ENCODE measurements at regions not wholly inside any gene's neighbourhood (a gene's known extent, or its start where the extent isn't known, plus 50 kb on each side); places are given as distances from the start of the nearest gene placed in this dataset.

DNA sequence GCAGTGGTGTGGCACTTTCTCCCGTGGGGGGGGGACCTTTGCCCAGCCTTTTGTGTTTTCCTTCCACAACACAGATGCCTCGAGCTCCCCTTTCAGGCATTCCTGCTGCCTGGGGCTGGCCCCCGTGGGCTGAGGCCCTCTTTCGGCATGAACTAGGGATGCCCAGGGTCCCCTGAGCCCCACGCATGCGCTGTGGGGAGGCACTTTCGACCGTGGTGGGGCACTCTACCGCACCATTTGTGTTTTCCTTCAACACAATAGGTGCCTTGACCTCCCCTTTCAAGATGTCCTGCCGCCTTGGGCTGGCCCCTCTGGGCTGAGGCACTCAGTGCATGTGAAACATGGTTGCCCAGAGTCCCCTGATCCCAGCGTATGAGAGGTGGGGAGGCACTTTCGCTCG lies 363.7 kb downstream of the ALG10 start:
- no peak for DNase-seq (ENCODE audit: low spot score)
- no peak for ATAC-seq
- Histone ChIP-seq H3K9me3 (ENCODE audit: low read length) (no peaks in the 10 kb centered on the region), H3K4me3 (replicated peaks in 1 of 3; ENCODE audit: insufficient read depth in 1 of 3, low read depth in 2 of 3, low read length in 3 of 3) (no peak overlapping the region), H3K36me3 (replicated peaks in 1 of 2; ENCODE audit: control insufficient read depth in 1 of 2, insufficient read depth in 2 of 2, low read length in 2 of 2) (no peaks in the 10 kb centered on the region), H3K4me2 (ENCODE audit: low read depth, low read length) (no peak overlapping the region), H2AFZ (ENCODE audit: low read length) (no peak overlapping the region), H4K20me1 (ENCODE audit: insufficient read depth, low read length) (no peaks in the 10 kb centered on the region), H3K4me1 (ENCODE audit: insufficient read depth, low read length) (no peaks in the 10 kb centered on the region), H3K27ac (ENCODE audit: extremely low read length, insufficient read depth, low read length) (no peak overlapping the region), H3K79me2 (ENCODE audit: insufficient read depth, low read length) (no peaks in the 10 kb centered on the region), H3K9ac (ENCODE audit: insufficient read depth, low read depth, low read length) (no peak overlapping the region), H3K27me3 (ENCODE audit: control insufficient read depth in 1 of 2, insufficient read depth in 2 of 2, low read length in 2 of 2) (peaks cover 4 to 16% of the 10 kb centered on the region in 2 experiments; a peak in 3 of 5 replicates)
- no CpG with 5 or more reads among the region's 13 CpGs for WGBS (ENCODE audit: low lambda C conversion rate)
- FAIRE-seq = no peak
- BruUV-seq (replicated peaks) = no TSS peak
- in situ Hi-C loops (cut with HindIII; ENCODE audit: extremely low pct_ligation_motif_present, low pct_unique_long_range_greater_than_20kb) = no loop called here
- ChIA-PET POLR2A (no interaction called here), CTCF (ENCODE audit: low intra/inter-chr PET ratio, low total read pairs) (no interaction called here)
- TF ChIP-seq ISL2 (CRISPR knock-in tag; IDR thresholded peaks at IDR 0.05) = no peak
- intact Hi-C loops (cut with micrococcal nuclease; ENCODE audit: unreplicated experiment) = no loop called here

DNA sequence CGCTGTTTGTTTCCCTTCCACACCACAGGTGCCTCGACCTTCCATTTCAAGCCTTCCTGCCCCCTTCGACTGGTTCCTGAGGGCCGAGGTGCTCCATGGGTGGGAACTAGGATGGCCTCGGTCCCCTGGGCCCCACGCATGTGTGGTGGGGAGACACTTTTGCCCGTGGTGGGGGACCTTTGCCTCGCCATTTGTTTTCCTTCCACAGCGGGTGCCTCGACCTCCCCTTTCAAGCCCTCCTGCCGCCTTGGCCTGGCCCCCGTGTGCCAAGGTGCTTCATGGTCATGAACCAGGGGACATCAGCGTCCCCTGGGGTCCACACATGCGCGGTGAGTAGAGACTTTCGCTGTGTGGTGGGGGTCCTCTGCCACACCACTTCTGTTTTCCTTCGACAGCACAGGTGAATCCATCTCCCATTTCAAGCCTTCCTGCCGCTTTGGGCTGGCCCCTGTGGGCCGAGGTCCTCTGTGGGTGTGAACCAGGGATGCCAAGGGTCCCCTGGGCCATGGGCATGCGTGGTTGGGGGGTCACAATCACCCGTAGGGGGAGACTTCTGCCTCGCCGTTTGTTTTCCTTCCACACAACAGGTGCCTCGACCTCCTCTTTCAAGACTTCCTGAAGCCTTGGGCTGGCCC lies 364.4 kb downstream of the ALG10 start:
- intact Hi-C loops (cut with micrococcal nuclease; ENCODE audit: unreplicated experiment) (no loop called here), in situ Hi-C loops (cut with HindIII; ENCODE audit: extremely low pct_ligation_motif_present, low pct_unique_long_range_greater_than_20kb) (no loop called here)
- peaks cover 4 to 19% of the 10 kb centered on the region in 2 experiments; a peak in 3 of 5 replicates for H3K27me3 ChIP-seq (ENCODE audit: control insufficient read depth in 1 of 2, insufficient read depth in 2 of 2, low read length in 2 of 2)
- no peaks in the 10 kb centered on the region for H3K36me3 ChIP-seq (replicated peaks in 1 of 2; ENCODE audit: control insufficient read depth in 1 of 2, insufficient read depth in 2 of 2, low read length in 2 of 2)
- H2AFZ ChIP-seq (ENCODE audit: low read length) = no peak overlapping the region
- H3K4me2 ChIP-seq (ENCODE audit: low read depth, low read length) = no peak overlapping the region
- H4K20me1 ChIP-seq (ENCODE audit: insufficient read depth, low read length) = no peaks in the 10 kb centered on the region
- H3K79me2 ChIP-seq (ENCODE audit: insufficient read depth, low read length) = no peaks in the 10 kb centered on the region
- H3K4me3 ChIP-seq (replicated peaks in 1 of 3; ENCODE audit: insufficient read depth in 1 of 3, low read depth in 2 of 3, low read length in 3 of 3) = no peak overlapping the region
- no peak for TF ChIP-seq CREM (IDR thresholded peaks at IDR 0.05)
- TF ChIP-seq CREM (CRISPR knock-in tag; IDR thresholded peaks at IDR 0.05) = no peak
- TF ChIP-seq RORA (CRISPR knock-in tag; IDR thresholded peaks at IDR 0.05) = no peak
- FAIRE-seq (no peak), ATAC-seq (no peak), DNase-seq (ENCODE audit: low spot score) (no peak)
- H3K27ac ChIP-seq (ENCODE audit: extremely low read length, insufficient read depth, low read length) = no peak overlapping the region
- H3K9ac ChIP-seq (ENCODE audit: insufficient read depth, low read depth, low read length) = no peak overlapping the region
- POLR2A ChIA-PET = no interaction called here
- no peaks in the 10 kb centered on the region for H3K4me1 ChIP-seq (ENCODE audit: insufficient read depth, low read length)
- no peaks in the 10 kb centered on the region for H3K9me3 ChIP-seq (ENCODE audit: low read length)
- CTCF ChIA-PET (ENCODE audit: low intra/inter-chr PET ratio, low total read pairs) = no interaction called here
- BruUV-seq (replicated peaks) = no TSS peak
- WGBS (ENCODE audit: low lambda C conversion rate) = 23% methylated on average over 11 of the region's 24 CpGs

Measured in HepG2 (cell line).